ENCODE measurements at regions not wholly inside any gene's neighbourhood (a gene's known extent, or its start where the extent isn't known, plus 50 kb on each side); places are given as distances from the start of the nearest gene placed in this dataset.

- no peak for DNase-seq
Observed at GRCh38 chr21:16353764-16354163, 624.0 kb downstream of the USP25 start.

GRCh38 chr21:16357994-16358393 is 628.2 kb downstream of the USP25 start:
- DNase-seq, result no peak

- DNase-seq, result no peak
Observed at GRCh38 chr21:16358784-16359183, 629.0 kb downstream of the USP25 start.

GRCh38 chr21:16363100-16363499 is 633.3 kb downstream of the USP25 start:
- no peak for DNase-seq

- DNase-seq, result no peak
Observed at GRCh38 chr21:16363518-16363917, 633.7 kb downstream of the USP25 start.

GRCh38 chr21:16366207-16366606 is 636.4 kb downstream of the USP25 start:
- DNase-seq, result no peak

- no peak for DNase-seq
Observed at GRCh38 chr21:16367079-16367478, 637.3 kb downstream of the USP25 start.

- no peak for DNase-seq
Observed at GRCh38 chr21:16370186-16370585, 640.4 kb downstream of the USP25 start.

GRCh38 chr21:16372586-16372985 is 642.8 kb downstream of the USP25 start:
- DNase-seq, result peak in 1 of 51 donors; percentile 30

- DNase-seq, result no peak
Observed at GRCh38 chr21:16376673-16377072, 646.9 kb downstream of the USP25 start.

GRCh38 chr21:16377120-16377658 is 647.4 kb downstream of the USP25 start:
- no peak for DNase-seq

- no peak for DNase-seq
Observed at GRCh38 chr21:16377857-16378256, 648.1 kb downstream of the USP25 start.

GRCh38 chr21:16378525-16378924 is 648.7 kb downstream of the USP25 start:
- DNase-seq, result no peak

GRCh38 chr21:16388291-16388690 is 658.5 kb downstream of the USP25 start:
- no peak for DNase-seq

- no peak for DNase-seq
Observed at GRCh38 chr21:16388911-16389560, 659.3 kb downstream of the USP25 start.

GRCh38 chr21:16389643-16390042 is 659.9 kb downstream of the USP25 start:
- DNase-seq, result no peak

GRCh38 chr21:16395285-16395684 is 665.5 kb downstream of the USP25 start:
- no peak for DNase-seq

- DNase-seq, result peak in 1 of 51 donors; percentile 12
Observed at GRCh38 chr21:16402752-16403151, 673.0 kb downstream of the USP25 start.

- DNase-seq, result no peak
Observed at GRCh38 chr21:16404776-16405175, 675.0 kb downstream of the USP25 start.

- no peak for DNase-seq
Observed at GRCh38 chr21:16406355-16406754, 676.6 kb downstream of the USP25 start.

- DNase-seq, result no peak
Observed at GRCh38 chr21:16407403-16408240, 677.8 kb downstream of the USP25 start.

- no peak for DNase-seq
Observed at GRCh38 chr21:16408280-16408679, 678.5 kb downstream of the USP25 start.

GRCh38 chr21:16409352-16409751 is 679.6 kb downstream of the USP25 start:
- DNase-seq, result no peak
